PFSK-1 (cell line): ENCODE measurements at regions not wholly inside any gene's neighbourhood (a gene's known extent, or its start where the extent isn't known, plus 50 kb on each side); places are given as distances from the start of the nearest gene placed in this dataset.

Experiments used
- FOXP2 ChIP-seq: optimal IDR thresholded peaks from 2 replicates; pipeline ENCODE3; 2011; ENCODE audit warnings: borderline replicate concordance, control low read depth, inconsistent platforms; ENCODE audit not compliant: insufficient read depth; ENCODE audit errors: extremely low read length, extremely low read depth
- POLR2AphosphoS5 ChIP-seq: IDR thresholded peaks from 2 replicates; pipeline ENCODE4 v1.6.1; 2012; ENCODE audit warnings: low read depth, mild to moderate bottlenecking, control low read depth, low read length, moderate library complexity
- SIN3A ChIP-seq: IDR thresholded peaks from 2 replicates; pipeline ENCODE4 v1.6.1; 2012; ENCODE audit warnings: mild to moderate bottlenecking, low read length, moderate library complexity, borderline replicate concordance; ENCODE audit not compliant: insufficient read depth
- TAF1 ChIP-seq: IDR thresholded peaks from 2 replicates; pipeline ENCODE4 v1.6.1; 2012; ENCODE audit warnings: low read length, control low read depth, borderline replicate concordance; ENCODE audit not compliant: insufficient read depth
- TF ChIP-seq, protein P1 (sequence below), 2 experiments: IDR thresholded peaks; 2 replicates each; pipeline versions ENCODE4 v1.6.1 to v1.8.0; 2011 to 2012; ENCODE audit warnings: low read depth in 2 of 2, low read length in 2 of 2, control low read depth in 1 of 2, inconsistent platforms in 1 of 2, mild to moderate bottlenecking in 1 of 2, moderate library complexity in 1 of 2; ENCODE audit not compliant: insufficient read depth in 1 of 2

DNA sequence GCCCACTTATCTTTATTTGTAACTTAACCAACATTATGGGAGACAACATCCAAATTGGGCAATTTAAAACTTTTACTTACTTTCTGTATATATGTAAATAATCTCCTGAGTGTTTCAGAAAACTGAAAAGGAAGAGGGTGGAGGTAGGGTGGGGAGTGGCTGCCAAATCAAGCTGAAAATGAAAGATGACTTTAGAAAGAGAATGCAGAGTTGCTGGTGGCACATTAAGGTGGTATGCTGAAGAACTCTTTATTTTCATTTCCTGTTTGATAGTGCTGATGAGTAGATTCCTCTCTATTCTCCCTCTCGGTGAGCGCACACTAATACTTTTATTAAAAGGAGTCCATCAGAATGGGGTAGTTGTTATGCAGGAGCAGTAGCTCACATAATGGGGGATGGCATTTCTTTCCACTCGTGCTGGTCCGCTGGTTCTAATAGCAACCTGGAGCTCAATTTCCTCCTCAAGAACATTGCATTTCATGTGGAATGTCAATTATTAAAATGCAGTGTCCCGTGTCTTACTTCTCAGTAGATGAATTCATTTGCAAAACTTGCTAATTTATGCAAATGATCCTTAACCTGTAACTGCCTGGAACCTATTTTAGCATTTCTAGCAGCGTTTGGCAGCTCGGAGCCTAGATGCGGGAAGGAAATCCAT, 466.9 kb upstream of the HNRNPA3 start:
- TF ChIP-seq TAF1 (no peak), SIN3A (no peak), POLR2AphosphoS5 (no peak), FOXP2 (no peak)
- TF ChIP-seq, protein P1, sequence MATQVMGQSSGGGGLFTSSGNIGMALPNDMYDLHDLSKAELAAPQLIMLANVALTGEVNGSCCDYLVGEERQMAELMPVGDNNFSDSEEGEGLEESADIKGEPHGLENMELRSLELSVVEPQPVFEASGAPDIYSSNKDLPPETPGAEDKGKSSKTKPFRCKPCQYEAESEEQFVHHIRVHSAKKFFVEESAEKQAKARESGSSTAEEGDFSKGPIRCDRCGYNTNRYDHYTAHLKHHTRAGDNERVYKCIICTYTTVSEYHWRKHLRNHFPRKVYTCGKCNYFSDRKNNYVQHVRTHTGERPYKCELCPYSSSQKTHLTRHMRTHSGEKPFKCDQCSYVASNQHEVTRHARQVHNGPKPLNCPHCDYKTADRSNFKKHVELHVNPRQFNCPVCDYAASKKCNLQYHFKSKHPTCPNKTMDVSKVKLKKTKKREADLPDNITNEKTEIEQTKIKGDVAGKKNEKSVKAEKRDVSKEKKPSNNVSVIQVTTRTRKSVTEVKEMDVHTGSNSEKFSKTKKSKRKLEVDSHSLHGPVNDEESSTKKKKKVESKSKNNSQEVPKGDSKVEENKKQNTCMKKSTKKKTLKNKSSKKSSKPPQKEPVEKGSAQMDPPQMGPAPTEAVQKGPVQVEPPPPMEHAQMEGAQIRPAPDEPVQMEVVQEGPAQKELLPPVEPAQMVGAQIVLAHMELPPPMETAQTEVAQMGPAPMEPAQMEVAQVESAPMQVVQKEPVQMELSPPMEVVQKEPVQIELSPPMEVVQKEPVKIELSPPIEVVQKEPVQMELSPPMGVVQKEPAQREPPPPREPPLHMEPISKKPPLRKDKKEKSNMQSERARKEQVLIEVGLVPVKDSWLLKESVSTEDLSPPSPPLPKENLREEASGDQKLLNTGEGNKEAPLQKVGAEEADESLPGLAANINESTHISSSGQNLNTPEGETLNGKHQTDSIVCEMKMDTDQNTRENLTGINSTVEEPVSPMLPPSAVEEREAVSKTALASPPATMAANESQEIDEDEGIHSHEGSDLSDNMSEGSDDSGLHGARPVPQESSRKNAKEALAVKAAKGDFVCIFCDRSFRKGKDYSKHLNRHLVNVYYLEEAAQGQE (IDR thresholded peaks at IDR 0.05; ENCODE audit: insufficient read depth in 1 of 2, low read depth in 2 of 2, low read length in 2 of 2), result no peak
